HL-60 (cell line): ENCODE measurements at regions not wholly inside any gene's neighbourhood (a gene's known extent, or its start where the extent isn't known, plus 50 kb on each side); places are given as distances from the start of the nearest gene placed in this dataset.

Source experiments
- DNase-seq, 2 experiments: peaks; one replicate each; pipeline ENCODE4 v3.0.0-alpha.2; 2010 to 2020; ENCODE audit warnings: low read depth in 1 of 2, low spot score in 1 of 2
- H3K27ac ChIP-seq: fragments of 250-450 bp; sonication (Bioruptor Pico); replicated peaks from 2 replicates; pipeline ENCODE4 v1.5.1; 2020; ENCODE audit warnings: mild to moderate bottlenecking, moderate library complexity
- H3K27me3 ChIP-seq: fragments of 250-450 bp; sonication (Bioruptor Pico); 2 replicates; pipeline ENCODE4 v1.5.1; 2021; ENCODE audit warnings: mild to moderate bottlenecking, moderate library complexity; ENCODE audit not compliant: insufficient read depth, poor library complexity, severe bottlenecking
- H3K4me3 ChIP-seq: replicated peaks from 2 replicates; pipeline ENCODE4 v1.5.1; 2011; ENCODE audit warnings: mild to moderate bottlenecking, control low read depth, low read length; ENCODE audit not compliant: insufficient read depth
- GABPA ChIP-seq: IDR thresholded peaks from 2 replicates; pipeline ENCODE4 v1.6.1; 2012; ENCODE audit warnings: low read depth
- POLR2AphosphoS5 ChIP-seq: IDR thresholded peaks from 2 replicates; pipeline ENCODE4 v1.6.1; 2012; ENCODE audit warnings: low read depth
- SPI1 ChIP-seq: IDR thresholded peaks from 2 replicates; pipeline ENCODE4 v1.6.1; 2012; ENCODE audit warnings: low read depth, mild to moderate bottlenecking, borderline replicate concordance
- TF ChIP-seq, protein P1 (sequence below): IDR thresholded peaks from 2 replicates; pipeline ENCODE4 v1.6.1; 2012; ENCODE audit warnings: low read depth; ENCODE audit not compliant: insufficient replicate concordance
- TF ChIP-seq, protein P2 (sequence below): IDR thresholded peaks from one replicate; pipeline ENCODE4 v1.5.1; 2011; ENCODE audit warnings: low read length, control low read depth, inconsistent platforms; ENCODE audit not compliant: insufficient read depth

DNA sequence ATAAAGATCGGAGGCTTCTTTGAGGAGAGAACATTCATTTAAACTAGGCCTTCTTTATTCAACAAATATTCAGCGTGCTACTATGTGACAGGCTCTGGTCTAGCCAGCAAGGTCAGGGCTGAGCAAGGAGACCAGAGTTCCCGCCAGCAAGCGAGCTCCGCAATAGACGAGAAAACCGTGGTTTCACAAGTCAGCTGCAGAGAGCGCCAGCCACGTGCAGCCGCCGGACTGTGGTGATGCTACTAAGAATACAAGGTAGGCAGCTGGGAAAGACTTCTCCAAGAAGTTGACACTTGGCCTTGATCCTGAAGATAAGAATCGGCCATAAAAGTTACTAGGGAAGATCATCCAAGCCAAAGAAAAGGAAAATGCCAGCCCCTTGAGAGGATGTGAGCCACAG is 533.7 kb upstream of the SALL3 start:
- Histone ChIP-seq H3K4me3 (no peak overlapping the region), H3K27ac (no peak overlapping the region), H3K27me3 (no peaks in the 10 kb centered on the region)
- TF ChIP-seq POLR2AphosphoS5, result no peak
- no peak for TF ChIP-seq GABPA
- TF ChIP-seq, protein P1, sequence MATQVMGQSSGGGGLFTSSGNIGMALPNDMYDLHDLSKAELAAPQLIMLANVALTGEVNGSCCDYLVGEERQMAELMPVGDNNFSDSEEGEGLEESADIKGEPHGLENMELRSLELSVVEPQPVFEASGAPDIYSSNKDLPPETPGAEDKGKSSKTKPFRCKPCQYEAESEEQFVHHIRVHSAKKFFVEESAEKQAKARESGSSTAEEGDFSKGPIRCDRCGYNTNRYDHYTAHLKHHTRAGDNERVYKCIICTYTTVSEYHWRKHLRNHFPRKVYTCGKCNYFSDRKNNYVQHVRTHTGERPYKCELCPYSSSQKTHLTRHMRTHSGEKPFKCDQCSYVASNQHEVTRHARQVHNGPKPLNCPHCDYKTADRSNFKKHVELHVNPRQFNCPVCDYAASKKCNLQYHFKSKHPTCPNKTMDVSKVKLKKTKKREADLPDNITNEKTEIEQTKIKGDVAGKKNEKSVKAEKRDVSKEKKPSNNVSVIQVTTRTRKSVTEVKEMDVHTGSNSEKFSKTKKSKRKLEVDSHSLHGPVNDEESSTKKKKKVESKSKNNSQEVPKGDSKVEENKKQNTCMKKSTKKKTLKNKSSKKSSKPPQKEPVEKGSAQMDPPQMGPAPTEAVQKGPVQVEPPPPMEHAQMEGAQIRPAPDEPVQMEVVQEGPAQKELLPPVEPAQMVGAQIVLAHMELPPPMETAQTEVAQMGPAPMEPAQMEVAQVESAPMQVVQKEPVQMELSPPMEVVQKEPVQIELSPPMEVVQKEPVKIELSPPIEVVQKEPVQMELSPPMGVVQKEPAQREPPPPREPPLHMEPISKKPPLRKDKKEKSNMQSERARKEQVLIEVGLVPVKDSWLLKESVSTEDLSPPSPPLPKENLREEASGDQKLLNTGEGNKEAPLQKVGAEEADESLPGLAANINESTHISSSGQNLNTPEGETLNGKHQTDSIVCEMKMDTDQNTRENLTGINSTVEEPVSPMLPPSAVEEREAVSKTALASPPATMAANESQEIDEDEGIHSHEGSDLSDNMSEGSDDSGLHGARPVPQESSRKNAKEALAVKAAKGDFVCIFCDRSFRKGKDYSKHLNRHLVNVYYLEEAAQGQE, result no peak
- TF ChIP-seq, protein P2, sequence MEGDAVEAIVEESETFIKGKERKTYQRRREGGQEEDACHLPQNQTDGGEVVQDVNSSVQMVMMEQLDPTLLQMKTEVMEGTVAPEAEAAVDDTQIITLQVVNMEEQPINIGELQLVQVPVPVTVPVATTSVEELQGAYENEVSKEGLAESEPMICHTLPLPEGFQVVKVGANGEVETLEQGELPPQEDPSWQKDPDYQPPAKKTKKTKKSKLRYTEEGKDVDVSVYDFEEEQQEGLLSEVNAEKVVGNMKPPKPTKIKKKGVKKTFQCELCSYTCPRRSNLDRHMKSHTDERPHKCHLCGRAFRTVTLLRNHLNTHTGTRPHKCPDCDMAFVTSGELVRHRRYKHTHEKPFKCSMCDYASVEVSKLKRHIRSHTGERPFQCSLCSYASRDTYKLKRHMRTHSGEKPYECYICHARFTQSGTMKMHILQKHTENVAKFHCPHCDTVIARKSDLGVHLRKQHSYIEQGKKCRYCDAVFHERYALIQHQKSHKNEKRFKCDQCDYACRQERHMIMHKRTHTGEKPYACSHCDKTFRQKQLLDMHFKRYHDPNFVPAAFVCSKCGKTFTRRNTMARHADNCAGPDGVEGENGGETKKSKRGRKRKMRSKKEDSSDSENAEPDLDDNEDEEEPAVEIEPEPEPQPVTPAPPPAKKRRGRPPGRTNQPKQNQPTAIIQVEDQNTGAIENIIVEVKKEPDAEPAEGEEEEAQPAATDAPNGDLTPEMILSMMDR, result no peak
- DNase-seq, result no peak

DNA sequence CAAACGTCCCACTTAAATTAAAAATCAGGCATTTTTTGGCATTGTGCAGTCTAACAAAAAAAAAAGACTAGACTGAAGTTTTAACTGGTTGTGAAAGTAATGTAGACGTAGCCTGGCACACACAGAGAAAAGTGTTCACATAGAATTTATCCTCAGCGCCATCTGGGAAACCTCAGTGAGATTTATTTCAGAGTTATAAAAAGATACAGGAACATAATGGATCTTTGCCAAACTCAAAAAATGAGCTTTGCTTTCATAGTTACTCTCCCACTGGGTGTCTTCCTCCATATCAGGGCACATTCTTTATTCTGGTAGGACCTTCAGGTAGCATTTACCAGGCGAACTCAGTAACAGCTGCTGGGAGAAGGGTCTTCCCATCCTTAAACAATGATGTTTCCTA is 532.4 kb upstream of the SALL3 start:
- no peak for TF ChIP-seq GABPA
- TF ChIP-seq, protein P2, result no peak
- no peak for TF ChIP-seq POLR2AphosphoS5
- TF ChIP-seq, protein P1, result no peak
- no peak for TF ChIP-seq SPI1
- no peak overlapping the region for H3K27ac ChIP-seq
- H3K27me3 ChIP-seq, result no peaks in the 10 kb centered on the region
- no peak overlapping the region for H3K4me3 ChIP-seq
- no peak for DNase-seq

DNA sequence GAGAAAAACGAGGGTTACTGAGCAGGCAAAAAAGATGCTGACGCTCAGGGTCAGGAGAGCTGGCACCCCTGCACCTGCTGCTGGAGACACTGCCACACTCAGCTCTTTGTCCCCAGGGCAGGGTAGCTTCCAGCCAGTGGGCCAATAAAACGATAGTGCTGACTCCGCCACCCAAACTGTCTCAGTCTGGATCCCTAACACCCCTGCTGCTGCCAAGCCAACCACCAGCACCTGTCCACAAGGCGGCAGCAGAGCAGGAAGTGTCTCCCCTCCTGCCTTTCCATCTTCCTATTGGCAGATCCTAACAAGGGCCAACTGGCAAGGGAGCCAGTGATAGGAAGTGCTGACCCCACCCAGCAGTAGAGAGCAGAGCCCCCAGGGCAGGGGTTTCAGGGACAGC is 531.5 kb upstream of the SALL3 start:
- DNase-seq, result no peak
- H3K27ac ChIP-seq, result no peak overlapping the region

More for the DNA sequence above, 531.5 kb upstream of the SALL3 start:
- Histone ChIP-seq H3K4me3 (no peak overlapping the region), H3K27me3 (no peaks in the 10 kb centered on the region)
- TF ChIP-seq SPI1 (no peak), GABPA (no peak)
- TF ChIP-seq, protein P2, result peak; percentile 12
- TF ChIP-seq, protein P1, result no peak
